IPS-NIHi11 (cell line): ENCODE measurements at regions not wholly inside any gene's neighbourhood (a gene's known extent, or its start where the extent isn't known, plus 50 kb on each side); places are given as distances from the start of the nearest gene placed in this dataset.
"Not testable (repeated sequence)": the region's sequence is repeated elsewhere in the genome, so short reads cannot be mapped to it uniquely, and the experiment has no call there.

Source experiments
- DNase-seq: peaks from one replicate; pipeline ENCODE4 v3.0.0; 2012; ENCODE audit warnings: mixed read lengths, low spot score

- DNase-seq, result not testable (repeated sequence)
Observed at GRCh38 chr2:138315619-138316018, 186.0 kb upstream of the SPOPL start.

GRCh38 chr2:138319616-138320015 is 182.0 kb upstream of the SPOPL start:
- no peak for DNase-seq

- no peak for DNase-seq
Observed at GRCh38 chr2:138321458-138321857, 180.1 kb upstream of the SPOPL start.

- DNase-seq, result no peak
Observed at GRCh38 chr2:138323382-138324067, 178.0 kb upstream of the SPOPL start.

GRCh38 chr2:138324068-138324771 is 177.3 kb upstream of the SPOPL start:
- no peak for DNase-seq

- no peak for DNase-seq
Observed at GRCh38 chr2:138327967-138328366, 173.6 kb upstream of the SPOPL start.

- DNase-seq, result no peak
Observed at GRCh38 chr2:138329162-138329561, 172.4 kb upstream of the SPOPL start.

- no peak for DNase-seq
Observed at GRCh38 chr2:138329591-138329990, 172.0 kb upstream of the SPOPL start.

- no peak for DNase-seq
Observed at GRCh38 chr2:138333121-138333520, 168.4 kb upstream of the SPOPL start.

- DNase-seq, result no peak
Observed at GRCh38 chr2:138333677-138334076, 167.9 kb upstream of the SPOPL start.

- no peak for DNase-seq
Observed at GRCh38 chr2:138334323-138334722, 167.2 kb upstream of the SPOPL start.

GRCh38 chr2:138335036-138335435 is 166.5 kb upstream of the SPOPL start:
- no peak for DNase-seq

GRCh38 chr2:138336146-138336545 is 165.4 kb upstream of the SPOPL start:
- DNase-seq, result no peak

- DNase-seq, result no peak
Observed at GRCh38 chr2:138355244-138355643, 146.3 kb upstream of the SPOPL start.

- DNase-seq, result no peak
Observed at GRCh38 chr2:138356178-138356577, 145.4 kb upstream of the SPOPL start.

- DNase-seq, result no peak
Observed at GRCh38 chr2:138359532-138359931, 142.0 kb upstream of the SPOPL start.

GRCh38 chr2:138364554-138365162 is 136.9 kb upstream of the SPOPL start:
- DNase-seq, result no peak

GRCh38 chr2:138365581-138365980 is 136.0 kb upstream of the SPOPL start:
- DNase-seq, result no peak

- DNase-seq, result no peak
Observed at GRCh38 chr2:138369856-138370255, 131.7 kb upstream of the SPOPL start.

GRCh38 chr2:138373993-138374408 is 127.6 kb upstream of the SPOPL start:
- peak; percentile 25 for DNase-seq

GRCh38 chr2:138381373-138381772 is 120.2 kb upstream of the SPOPL start:
- DNase-seq, result no peak

GRCh38 chr2:138382672-138383071 is 118.9 kb upstream of the SPOPL start:
- DNase-seq, result no peak

- not testable (repeated sequence) for DNase-seq
Observed at GRCh38 chr2:138386191-138386590, 115.4 kb upstream of the SPOPL start.
